HFFc6 (cell line): ENCODE measurements at regions not wholly inside any gene's neighbourhood (a gene's known extent, or its start where the extent isn't known, plus 50 kb on each side); places are given as distances from the start of the nearest gene placed in this dataset.

Experiments
- DNase-seq: peaks from one replicate; pipeline ENCODE4 v3.0.0-alpha.2; 2018
- H3K27ac Mint-ChIP-seq: 2 replicates; pipeline ENCODE4 v1.8.0; 2020; ENCODE audit warnings: mild to moderate bottlenecking, mixed read lengths
- H3K27me3 Mint-ChIP-seq: 2 replicates; pipeline ENCODE4 v1.8.0; 2021; ENCODE audit warnings: mild to moderate bottlenecking, moderate library complexity, mixed read lengths; ENCODE audit not compliant: insufficient read depth
- H3K36me3 Mint-ChIP-seq: 2 replicates; pipeline ENCODE4 v1.8.0; 2021; ENCODE audit warnings: low read depth, mixed read lengths
- H3K4me1 Mint-ChIP-seq: 2 replicates; pipeline ENCODE4 v1.8.0; 2020; ENCODE audit warnings: low read depth, mixed read lengths
- H3K4me3 Mint-ChIP-seq: 2 replicates; pipeline ENCODE4 v1.8.0; 2020; ENCODE audit warnings: mild to moderate bottlenecking, moderate library complexity, mixed read lengths
- H3K9me3 Mint-ChIP-seq: 2 replicates; pipeline ENCODE4 v1.8.0; 2020; ENCODE audit warnings: mild to moderate bottlenecking, mixed read lengths
- TF ChIP-seq, protein P1 (sequence below): fragments of 200-600 bp; sonication (generic); IDR thresholded peaks from 2 replicates; pipeline ENCODE4 v1.5.0; 2021; ENCODE audit warnings: antibody characterized with exemption, mild to moderate bottlenecking

DNA sequence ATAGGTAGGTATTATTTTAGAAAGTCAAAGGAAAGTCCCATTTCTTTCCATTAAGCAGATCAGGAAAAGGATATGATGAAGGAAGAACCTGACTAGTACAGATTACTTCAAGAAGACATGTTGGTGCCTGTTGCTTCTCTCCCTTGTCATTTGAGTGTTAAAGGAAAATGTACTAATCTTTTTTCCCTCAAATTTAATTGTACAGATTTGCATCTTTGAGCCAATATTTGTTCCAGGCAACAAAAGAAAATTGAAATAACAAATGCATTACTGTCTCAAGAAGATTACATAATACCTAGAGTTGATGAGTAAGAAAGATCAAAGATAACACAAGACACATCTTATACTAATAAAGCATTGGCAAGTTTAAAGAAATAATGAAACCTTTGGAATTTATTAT lies 566.9 kb upstream of the ZP4 start:
- Mint-ChIP-seq H3K36me3 (peaks cover 17% of the 10 kb centered on the region; the same call in 1 of the 2 replicates), H3K9me3 (no peaks in the 10 kb centered on the region), H3K4me1 (peaks cover 30% of the 10 kb centered on the region; the same call in 1 of the 2 replicates), H3K27ac (no peak overlapping the region), H3K27me3 (no peaks in the 10 kb centered on the region; the same call in 1 of the 2 replicates), H3K4me3 (no peak overlapping the region)
- TF ChIP-seq, protein P1, sequence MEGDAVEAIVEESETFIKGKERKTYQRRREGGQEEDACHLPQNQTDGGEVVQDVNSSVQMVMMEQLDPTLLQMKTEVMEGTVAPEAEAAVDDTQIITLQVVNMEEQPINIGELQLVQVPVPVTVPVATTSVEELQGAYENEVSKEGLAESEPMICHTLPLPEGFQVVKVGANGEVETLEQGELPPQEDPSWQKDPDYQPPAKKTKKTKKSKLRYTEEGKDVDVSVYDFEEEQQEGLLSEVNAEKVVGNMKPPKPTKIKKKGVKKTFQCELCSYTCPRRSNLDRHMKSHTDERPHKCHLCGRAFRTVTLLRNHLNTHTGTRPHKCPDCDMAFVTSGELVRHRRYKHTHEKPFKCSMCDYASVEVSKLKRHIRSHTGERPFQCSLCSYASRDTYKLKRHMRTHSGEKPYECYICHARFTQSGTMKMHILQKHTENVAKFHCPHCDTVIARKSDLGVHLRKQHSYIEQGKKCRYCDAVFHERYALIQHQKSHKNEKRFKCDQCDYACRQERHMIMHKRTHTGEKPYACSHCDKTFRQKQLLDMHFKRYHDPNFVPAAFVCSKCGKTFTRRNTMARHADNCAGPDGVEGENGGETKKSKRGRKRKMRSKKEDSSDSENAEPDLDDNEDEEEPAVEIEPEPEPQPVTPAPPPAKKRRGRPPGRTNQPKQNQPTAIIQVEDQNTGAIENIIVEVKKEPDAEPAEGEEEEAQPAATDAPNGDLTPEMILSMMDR, result no peak
- DNase-seq, result no peak

DNA sequence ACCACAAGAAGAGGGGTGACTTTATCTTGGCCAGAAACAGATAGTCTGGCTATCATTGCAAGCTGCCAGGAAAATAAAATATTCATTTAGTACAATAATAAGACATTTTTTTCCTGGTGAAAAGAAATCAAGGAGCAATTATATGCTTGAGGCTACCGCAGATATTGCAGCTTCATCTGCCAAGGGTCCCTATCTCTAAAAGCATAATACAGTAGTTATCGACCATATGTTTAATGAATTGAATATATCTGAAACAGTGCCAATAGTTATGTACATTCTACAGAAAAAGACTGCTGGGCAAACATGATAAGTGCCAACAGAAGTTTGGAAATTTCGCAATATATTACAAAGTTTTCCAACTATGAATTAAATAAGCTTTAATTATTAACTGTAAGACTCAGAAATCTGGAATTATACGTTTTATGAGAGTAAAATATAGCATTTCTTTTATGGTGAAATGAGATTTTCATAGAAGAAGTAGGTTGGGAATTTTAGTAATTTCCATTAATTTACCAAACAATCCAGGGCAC lies 561.1 kb upstream of the ZP4 start:
- Mint-ChIP-seq H3K4me1 (peaks cover 7% of the 10 kb centered on the region; the same call in 1 of the 2 replicates), H3K9me3 (no peaks in the 10 kb centered on the region), H3K4me3 (no peak overlapping the region), H3K36me3 (no peaks in the 10 kb centered on the region; the same call in 1 of the 2 replicates), H3K27ac (no peak overlapping the region), H3K27me3 (no peaks in the 10 kb centered on the region)
- DNase-seq, result no peak
- TF ChIP-seq, protein P1, result no peak

DNA sequence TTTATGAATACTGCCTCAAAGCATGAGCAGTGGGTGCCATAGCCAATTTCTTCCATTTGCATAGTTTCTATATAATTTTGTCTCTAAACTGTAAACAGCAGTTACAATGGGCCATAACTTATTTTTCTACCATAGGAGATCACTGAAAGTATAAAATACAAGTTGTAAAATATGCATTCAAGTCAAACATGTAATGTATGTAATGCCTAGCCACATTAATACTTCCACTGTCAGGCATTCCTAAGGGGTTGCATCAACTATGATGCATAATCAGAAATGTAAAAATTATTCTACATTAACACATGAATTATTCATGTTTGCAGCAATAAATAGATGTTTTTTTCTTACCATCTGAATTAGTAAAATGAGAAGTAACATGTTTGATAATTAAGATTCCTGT lies 560.3 kb upstream of the ZP4 start:
- DNase-seq, result no peak
- peaks cover 13% of the 10 kb centered on the region; the same call in 1 of the 2 replicates for H3K4me1 Mint-ChIP-seq
- no peaks in the 10 kb centered on the region for H3K27me3 Mint-ChIP-seq
- TF ChIP-seq, protein P1, result no peak
- no peak overlapping the region for H3K27ac Mint-ChIP-seq
- no peaks in the 10 kb centered on the region; the same call in 1 of the 2 replicates for H3K36me3 Mint-ChIP-seq
- H3K9me3 Mint-ChIP-seq, result no peaks in the 10 kb centered on the region
- H3K4me3 Mint-ChIP-seq, result no peak overlapping the region

DNA sequence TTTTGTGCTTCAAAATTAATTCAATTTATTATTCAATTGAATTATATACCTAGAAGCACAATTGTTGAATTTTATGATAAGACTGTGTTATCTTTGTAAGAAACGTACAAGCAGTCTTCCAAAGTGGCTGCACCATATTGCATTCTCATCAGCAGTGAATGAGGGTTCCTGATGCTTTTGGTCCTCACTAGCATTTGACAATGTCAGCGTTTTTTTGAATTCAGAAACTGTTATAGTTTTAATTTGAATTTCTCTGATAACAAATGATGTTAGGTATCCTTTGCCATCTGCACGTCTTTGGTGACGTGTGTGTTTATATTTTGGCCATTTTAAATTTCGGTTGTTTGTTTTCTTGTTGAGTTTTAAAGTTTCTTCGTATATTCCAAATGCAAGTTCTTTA lies 553.0 kb upstream of the ZP4 start:
- Mint-ChIP-seq H3K27ac (no peak overlapping the region), H3K36me3 (no peaks in the 10 kb centered on the region), H3K9me3 (0 out of 2 replicates have a peak, but pooled peaks cover 3% of the 10 kb centered on the region), H3K27me3 (no peaks in the 10 kb centered on the region), H3K4me1 (peaks cover 17% of the 10 kb centered on the region; the same call in 1 of the 2 replicates), H3K4me3 (no peak overlapping the region)
- TF ChIP-seq, protein P1, result no peak
- DNase-seq, result no peak

DNA sequence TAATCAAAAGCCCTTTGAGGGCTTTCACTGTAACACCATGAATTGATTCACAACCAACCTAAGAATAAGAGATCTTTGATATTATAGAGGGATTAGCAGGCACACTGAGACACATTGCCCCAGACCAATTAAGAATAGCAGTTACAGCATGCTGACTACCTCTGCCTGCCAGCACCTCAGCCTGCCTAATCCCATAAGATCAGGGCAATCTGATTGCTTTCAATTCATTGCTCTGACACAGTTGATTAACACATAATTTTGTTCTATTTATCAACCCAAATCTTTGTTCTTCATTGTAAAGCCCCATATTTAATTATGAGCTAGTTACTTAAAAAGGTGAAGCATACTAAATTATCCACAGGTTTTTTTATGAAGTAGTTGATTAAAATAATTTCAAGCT lies 548.8 kb upstream of the ZP4 start:
- H3K36me3 Mint-ChIP-seq, result no peaks in the 10 kb centered on the region
- peaks cover 11% of the 10 kb centered on the region; the same call in 1 of the 2 replicates for H3K4me1 Mint-ChIP-seq
- 0 out of 2 replicates have a peak, but pooled peaks cover 3% of the 10 kb centered on the region for H3K9me3 Mint-ChIP-seq

More for the DNA sequence above, 548.8 kb upstream of the ZP4 start:
- no peak overlapping the region for H3K27ac Mint-ChIP-seq
- TF ChIP-seq, protein P1, result no peak
- H3K4me3 Mint-ChIP-seq, result no peak overlapping the region
- DNase-seq, result no peak
- H3K27me3 Mint-ChIP-seq, result no peaks in the 10 kb centered on the region
